ENCODE measurements at regions not wholly inside any gene's neighbourhood (a gene's known extent, or its start where the extent isn't known, plus 50 kb on each side); places are given as distances from the start of the nearest gene placed in this dataset.
"Not testable (repeated sequence)": the region's sequence is repeated elsewhere in the genome, so short reads cannot be mapped to it uniquely, and the experiment has no call there.

DNA sequence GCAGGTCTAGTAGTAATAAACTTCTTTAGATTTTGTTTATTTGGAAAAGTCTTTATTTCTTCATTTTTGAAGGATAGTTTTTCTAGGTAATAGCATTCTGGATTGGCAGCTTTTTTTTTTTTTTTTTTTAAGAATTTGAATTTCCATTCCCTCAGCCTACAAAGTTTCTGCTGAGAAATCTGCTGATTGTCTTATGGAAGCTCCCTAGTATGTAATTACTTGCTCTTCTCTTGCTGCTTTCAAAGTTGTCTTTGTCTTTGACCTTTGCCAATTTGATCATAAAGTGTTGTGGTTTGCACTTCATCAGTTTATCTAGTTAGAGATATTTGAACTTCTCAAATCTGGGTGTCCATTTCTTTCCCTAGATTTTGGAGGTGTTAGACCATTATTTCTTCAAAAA lies 82.2 kb upstream of the GMDS start:
- Histone ChIP-seq H3K9ac (ENCODE audit: low read length) (no peak overlapping the region), H3K9me2 (ENCODE audit: insufficient read depth) (no peaks in the 10 kb centered on the region), H3K4me2 (ENCODE audit: low read length) (no peak overlapping the region), H4K20me1 (ENCODE audit: insufficient read depth) (no peaks in the 10 kb centered on the region), H3K36me3 (ENCODE audit: control insufficient read depth in 1 of 2, insufficient read depth in 2 of 2, low read length in 2 of 2) (no peaks in the 10 kb centered on the region), H3K9me3 (ENCODE audit: control insufficient read depth in 1 of 2, insufficient read depth in 1 of 2, low read depth in 1 of 2, low read length in 2 of 2) (peaks cover 8 to 9% of the 10 kb centered on the region in 2 experiments; a peak in 2 of 4 replicates), H3K4me1 (ENCODE audit: control insufficient read depth in 1 of 2, insufficient read depth in 2 of 2, low read length in 2 of 2) (no peaks in the 10 kb centered on the region), H3K27ac (ENCODE audit: low read depth, low read length) (no peak overlapping the region), H2AFZ (ENCODE audit: low read depth, low read length, poor library complexity, severe bottlenecking) (no peak overlapping the region), H3K79me2 (ENCODE audit: insufficient read depth, low read length) (no peaks in the 10 kb centered on the region), H3K4me3 (replicated peaks in 1 of 2; ENCODE audit: low read depth in 1 of 2, low read length in 2 of 2) (no peak overlapping the region), H3K27me3 (ENCODE audit: insufficient read depth, low read length) (no peaks in the 10 kb centered on the region)
- ChIA-PET CTCF (no interaction called here), POLR2A (no interaction called here), RAD21 (ENCODE audit: low non-redundant PET in 1 of 2, low total read pairs in 2 of 2, uncharacterized antibody in 2 of 2, unreplicated experiment in 2 of 2) (no interaction called here)
- ATAC-seq (no peak), DNase-seq (ENCODE audit: low read depth, low spot score) (no peak)
- intact Hi-C loops (cut with micrococcal nuclease) = no loop called here
- no TSS peak for BruUV-seq (replicated peaks)
- TF ChIP-seq TCF7L2 (IDR thresholded peaks at IDR 0.05; ENCODE audit: borderline replicate concordance, extremely low read depth, insufficient read depth, insufficient read length) (no peak), CBX3 (IDR thresholded peaks at IDR 0.05; ENCODE audit: low read depth) (peak; percentile 73; the same call in 1 of the 2 replicates)

DNA sequence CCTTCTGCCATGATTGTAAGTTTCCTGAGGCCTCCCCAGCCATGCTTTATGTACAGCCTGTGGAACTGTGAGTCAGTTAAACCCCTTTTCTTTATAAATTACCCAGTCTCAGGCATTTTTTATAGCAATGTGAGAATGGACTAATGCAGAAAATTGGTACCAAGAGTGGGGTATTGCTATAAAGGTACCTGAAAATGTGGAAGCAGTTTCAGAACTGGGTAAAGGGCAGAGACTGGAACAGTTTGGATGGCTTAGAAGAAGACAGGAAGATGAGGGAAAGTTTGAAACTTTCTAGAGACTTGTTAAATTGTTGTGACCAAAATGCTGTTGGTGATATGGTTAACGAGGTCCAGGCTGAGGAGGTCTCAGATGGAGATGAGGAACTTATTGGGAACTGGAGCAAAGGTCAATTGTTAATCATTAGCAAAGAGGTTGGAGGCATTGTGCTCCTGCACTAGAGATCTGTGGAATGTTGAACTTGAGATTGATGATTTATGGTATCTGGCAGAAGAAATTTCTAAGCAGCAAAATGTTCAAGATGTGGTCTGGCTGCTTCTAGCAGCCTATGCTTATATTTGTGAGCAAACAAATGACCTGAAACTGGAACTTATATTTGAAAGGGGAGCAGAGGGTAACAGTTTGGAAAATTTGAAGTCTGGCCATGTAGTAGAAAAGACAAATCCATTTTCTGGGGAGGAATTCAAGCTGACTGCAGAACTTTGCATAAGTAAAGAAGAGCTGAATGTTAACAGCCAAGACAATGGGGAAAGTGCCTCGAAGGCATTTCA lies 79.0 kb upstream of the GMDS start:
- Histone ChIP-seq H4K20me1 (ENCODE audit: insufficient read depth) (no peaks in the 10 kb centered on the region), H3K9me3 (ENCODE audit: control insufficient read depth in 1 of 2, insufficient read depth in 1 of 2, low read depth in 1 of 2, low read length in 2 of 2) (peaks cover 5 to 8% of the 10 kb centered on the region in 2 experiments; a peak in 2 of 4 replicates), H3K27ac (ENCODE audit: low read depth, low read length) (no peak overlapping the region), H3K36me3 (ENCODE audit: control insufficient read depth in 1 of 2, insufficient read depth in 2 of 2, low read length in 2 of 2) (no peaks in the 10 kb centered on the region), H3K27me3 (ENCODE audit: insufficient read depth, low read length) (no peaks in the 10 kb centered on the region), H3K4me3 (replicated peaks in 1 of 2; ENCODE audit: low read depth in 1 of 2, low read length in 2 of 2) (no peak overlapping the region), H3K79me2 (ENCODE audit: insufficient read depth, low read length) (no peaks in the 10 kb centered on the region), H2AFZ (ENCODE audit: low read depth, low read length, poor library complexity, severe bottlenecking) (no peak overlapping the region), H3K9me2 (ENCODE audit: insufficient read depth) (no peaks in the 10 kb centered on the region), H3K4me1 (ENCODE audit: control insufficient read depth in 1 of 2, insufficient read depth in 2 of 2, low read length in 2 of 2) (no peaks in the 10 kb centered on the region), H3K9ac (ENCODE audit: low read length) (no peak overlapping the region), H3K4me2 (ENCODE audit: low read length) (no peak overlapping the region)
- ChIA-PET RAD21 (ENCODE audit: low non-redundant PET in 1 of 2, low total read pairs in 2 of 2, uncharacterized antibody in 2 of 2, unreplicated experiment in 2 of 2) (no interaction called here), CTCF (no interaction called here), POLR2A (no interaction called here)
- DNase-seq (ENCODE audit: low read depth, low spot score) (no peak), ATAC-seq (no peak)
- TF ChIP-seq POLR2A (IDR thresholded peaks at IDR 0.05; ENCODE audit: borderline replicate concordance, extremely low read depth, insufficient read depth, insufficient read length) (no peak), SIN3A (IDR thresholded peaks at IDR 0.05; ENCODE audit: low read depth) (no peak), ATF3 (IDR thresholded peaks at IDR 0.05) (no peak)
- intact Hi-C loops (cut with micrococcal nuclease) = no loop called here
- BruUV-seq (replicated peaks) = no TSS peak

GRCh38 chr6:2317498-2317897 lies 72.1 kb upstream of the GMDS start:
- BruUV-seq (replicated peaks); H3K9ac ChIP-seq (ENCODE audit: low read length); H3K4me3 ChIP-seq (replicated peaks in 1 of 2; ENCODE audit: low read depth in 1 of 2, low read length in 2 of 2); H3K4me2 ChIP-seq (ENCODE audit: low read length); H3K27ac ChIP-seq (ENCODE audit: low read depth, low read length); DNase-seq (ENCODE audit: low read depth, low spot score); RAD21 ChIA-PET (ENCODE audit: low non-redundant PET in 1 of 2, low total read pairs in 2 of 2, uncharacterized antibody in 2 of 2, unreplicated experiment in 2 of 2); H3K9me2 ChIP-seq (ENCODE audit: insufficient read depth); H3K36me3 ChIP-seq (ENCODE audit: control insufficient read depth in 1 of 2, insufficient read depth in 2 of 2, low read length in 2 of 2); H2AFZ ChIP-seq (ENCODE audit: low read depth, low read length, poor library complexity, severe bottlenecking); H3K9me3 ChIP-seq (ENCODE audit: control insufficient read depth in 1 of 2, insufficient read depth in 1 of 2, low read depth in 1 of 2, low read length in 2 of 2); ATAC-seq; intact Hi-C loops (cut with micrococcal nuclease); H3K27me3 ChIP-seq (ENCODE audit: insufficient read depth, low read length); H4K20me1 ChIP-seq (ENCODE audit: insufficient read depth); CTCF ChIA-PET; POLR2A ChIA-PET; H3K79me2 ChIP-seq (ENCODE audit: insufficient read depth, low read length); H3K4me1 ChIP-seq (ENCODE audit: control insufficient read depth in 1 of 2, insufficient read depth in 2 of 2, low read length in 2 of 2): not testable (repeated sequence)

Data from HCT116 (cell line).